SK-N-SH (cell line): ENCODE measurements at regions not wholly inside any gene's neighbourhood (a gene's known extent, or its start where the extent isn't known, plus 50 kb on each side); places are given as distances from the start of the nearest gene placed in this dataset.

Experiments
- CTCF ChIP-seq: fragments of 200-600 bp; sonication (generic); IDR thresholded peaks from 2 replicates; pipeline ENCODE4 v1.6.1; 2017; ENCODE audit warnings: antibody characterized with exemption, mild to moderate bottlenecking, moderate library complexity
- EP300 ChIP-seq, 2 experiments: IDR thresholded peaks; 2 replicates each; pipeline versions ENCODE4 v1.4.0 to v1.6.1; 2012; ENCODE audit warnings: borderline replicate concordance in 1 of 2, low read depth in 1 of 2, low read length in 1 of 2
- GABPA ChIP-seq: IDR thresholded peaks from 2 replicates; pipeline ENCODE4 v1.4.0; 2012; ENCODE audit warnings: low read depth, mild to moderate bottlenecking
- SIN3A ChIP-seq: IDR thresholded peaks from 2 replicates; pipeline ENCODE4 v1.6.1; 2012; ENCODE audit warnings: low read depth, mild to moderate bottlenecking, low read length, moderate library complexity, borderline replicate concordance
- USF2 ChIP-seq: fragments of 150-350 bp; IDR thresholded peaks from 2 replicates; pipeline ENCODE4 v1.6.1; 2017; ENCODE audit warnings: antibody characterized with exemption, low read length, low read depth, borderline replicate concordance

GRCh38 chr2:163375472-163375871 is 360.3 kb downstream of the FIGN start:
- TF ChIP-seq CTCF (no peak), GABPA (no peak), USF2 (no peak), SIN3A (no peak), EP300 (IDR thresholded peaks at IDR 0.05; ENCODE audit: borderline replicate concordance in 1 of 2, low read depth in 1 of 2, low read length in 1 of 2) (no peak)
